ENCODE measurements at regions not wholly inside any gene's neighbourhood (a gene's known extent, or its start where the extent isn't known, plus 50 kb on each side); places are given as distances from the start of the nearest gene placed in this dataset. TPM values are rescaled to one million over a fixed set of nuclear protein-coding genes. Genes with fewer than 3 reads are reported as not detected.

DNA sequence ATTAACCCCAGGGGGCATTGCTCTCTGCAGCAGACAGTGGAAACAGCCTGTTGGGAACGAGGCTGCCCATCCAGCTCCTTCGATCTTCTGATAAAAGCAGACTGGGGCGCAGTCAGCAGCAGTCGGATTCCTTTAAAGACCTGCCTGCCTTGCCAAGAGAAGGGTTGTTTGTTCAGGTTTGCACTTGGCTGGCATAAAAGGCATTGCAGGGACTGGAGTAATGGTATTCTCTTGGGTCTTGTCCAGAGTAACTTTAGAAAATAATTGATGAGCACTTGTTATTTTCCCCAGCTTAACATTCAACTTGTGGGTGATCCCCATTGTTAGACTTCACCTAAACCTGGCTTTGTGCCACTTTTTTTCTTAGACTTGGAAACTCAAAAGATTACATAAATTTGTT lies 67.3 kb upstream of the SLC10A2 start:
- no peaks in the 10 kb centered on the region for H3K4me1 ChIP-seq
- H3K9me3 ChIP-seq: no peaks in the 10 kb centered on the region
- no peak overlapping the region for H3K4me3 ChIP-seq
- no peak overlapping the region for H3K27ac ChIP-seq
- DNase-seq: no peak
- TF ChIP-seq POLR2A (IDR thresholded peaks at IDR 0.05) (no peak), CTCF (IDR thresholded peaks at IDR 0.05) (no peak)
- intact Hi-C loops (cut with DNase I; ENCODE audit: low total_unique reads): no loop called here
- H3K27me3 ChIP-seq: no peaks in the 10 kb centered on the region
- no peaks in the 10 kb centered on the region for H3K36me3 ChIP-seq

GRCh38 chr13:103130681-103131210 lies 64.5 kb upstream of the SLC10A2 start:
- no peaks in the 10 kb centered on the region for H3K4me1 ChIP-seq
- intact Hi-C loops (cut with DNase I; ENCODE audit: low total_unique reads): no loop called here
- H3K4me3 ChIP-seq: no peak overlapping the region
- H3K27me3 ChIP-seq: no peaks in the 10 kb centered on the region
- TF ChIP-seq POLR2A (IDR thresholded peaks at IDR 0.05) (no peak), CTCF (IDR thresholded peaks at IDR 0.05) (no peak)
- no peak for DNase-seq
- no peaks in the 10 kb centered on the region for H3K36me3 ChIP-seq
- no peak overlapping the region for H3K27ac ChIP-seq
- no peaks in the 10 kb centered on the region for H3K9me3 ChIP-seq

DNA sequence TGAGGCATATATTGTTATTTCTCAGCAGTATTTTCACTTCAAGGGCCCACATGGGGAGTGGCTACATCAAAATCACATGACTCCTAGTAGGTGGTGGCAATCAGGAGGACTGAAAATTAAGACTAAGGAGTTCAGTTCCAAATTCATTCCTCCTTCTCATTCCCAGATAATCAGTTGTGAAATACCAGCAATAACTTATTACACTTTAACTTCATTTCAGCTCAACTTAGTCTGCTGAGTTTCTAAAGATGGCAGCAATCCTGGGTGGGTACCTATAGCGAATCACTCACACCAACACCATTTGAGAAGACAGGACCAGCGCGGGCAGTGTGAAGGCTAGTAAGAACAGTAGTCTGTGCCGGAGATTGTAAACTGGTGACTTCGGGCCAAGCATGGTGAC lies 63.9 kb upstream of the SLC10A2 start:
- Histone ChIP-seq H3K27ac (no peak overlapping the region), H3K36me3 (no peaks in the 10 kb centered on the region), H3K4me3 (no peak overlapping the region), H3K9me3 (no peaks in the 10 kb centered on the region), H3K27me3 (no peaks in the 10 kb centered on the region), H3K4me1 (no peaks in the 10 kb centered on the region)
- intact Hi-C loops (cut with DNase I; ENCODE audit: low total_unique reads): no loop called here
- TF ChIP-seq CTCF (IDR thresholded peaks at IDR 0.05) (no peak), POLR2A (IDR thresholded peaks at IDR 0.05) (no peak)
- no peak for DNase-seq

Small RNA genes lying in the stretch of these regions (small RNA-seq; reads per million reads assigned to genes)
- not detected for gene RF00402
- gene RF02090: not detected
- gene RF02091: not detected
- not detected for gene RNA5SP38
